Natural killer cell treated with Interleukin-12 subunit alpha and Interleukin-12 subunit beta and Interleukin-15 and Interleukin-18, amount 100 ng/mL, for 72 hours (primary cell): ENCODE measurements at regions not wholly inside any gene's neighbourhood (a gene's known extent, or its start where the extent isn't known, plus 50 kb on each side); places are given as distances from the start of the nearest gene placed in this dataset.
A peak's percentile ranks its signal among the peaks of the same experiment; 100 is the strongest.

Experiments
- ATAC-seq, 2 donors: fragments of 150-1000 bp; cut with Tn5 transposase in 1 of 2; sonication (Bioruptor Pico), chemical (Tn5 transposase) in 1 of 2; 2 replicates each; pipeline ENCODE4 v1.10.0; 2021
- DNase-seq: peaks from one replicate; pipeline ENCODE4 v3.0.0; 2022; ENCODE audit warnings: low spot score
- H3K27ac Mint-ChIP-seq, 2 donors: 1 replicate in 1 of 2; 2 replicates in 1 of 2; pipeline ENCODE4 v1.8.0; 2022; ENCODE audit warnings: mixed read lengths in 2 of 2, mild to moderate bottlenecking in 1 of 2, moderate library complexity in 1 of 2
- H3K27me3 Mint-ChIP-seq, 2 donors: 1 replicate in 1 of 2; 2 replicates in 1 of 2; pipeline ENCODE4 v1.8.0; 2022; ENCODE audit warnings: mixed read lengths in 2 of 2
- H3K36me3 Mint-ChIP-seq: one replicate; pipeline ENCODE4 v1.8.0; 2022; ENCODE audit warnings: mixed read lengths
- H3K4me1 Mint-ChIP-seq, 2 donors: 1 replicate in 1 of 2; 2 replicates in 1 of 2; pipeline ENCODE4 v1.8.0; 2022; ENCODE audit warnings: low read depth in 2 of 2, mixed read lengths in 2 of 2, mild to moderate bottlenecking in 1 of 2
- H3K4me3 Mint-ChIP-seq: one replicate; pipeline ENCODE4 v1.8.0; 2022; ENCODE audit warnings: mixed read lengths
- H3K9me3 Mint-ChIP-seq: 2 replicates; pipeline ENCODE4 v1.8.0; 2022; ENCODE audit warnings: mixed read lengths

DNA sequence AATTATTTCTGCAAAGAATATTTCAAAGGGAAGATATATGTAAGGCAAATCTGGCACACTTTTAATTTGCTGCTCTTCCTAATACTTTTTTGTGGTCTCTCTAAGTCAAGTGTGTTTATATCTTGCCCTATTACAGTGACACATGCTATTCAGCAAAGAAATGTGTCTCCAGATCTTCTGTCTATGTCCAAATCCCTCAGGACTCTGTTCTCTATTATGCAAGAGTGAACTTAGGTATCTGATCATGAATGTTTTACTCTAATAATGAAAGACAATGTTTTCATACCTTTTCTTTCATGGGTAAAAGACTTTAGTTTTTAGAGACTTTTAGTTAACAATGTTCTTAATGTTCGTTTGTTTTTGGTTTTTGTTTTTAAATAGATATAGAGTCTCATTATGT, 255.4 kb upstream of the DAB2 start:
- ATAC-seq (no peak), DNase-seq (no peak)
- no peak overlapping the region for H3K27ac Mint-ChIP-seq
- no peak overlapping the region for H3K4me3 Mint-ChIP-seq
- peaks cover 14 to 34% of the 10 kb centered on the region in 2 donors for H3K27me3 Mint-ChIP-seq
- H3K4me1 Mint-ChIP-seq, result no peaks in the 10 kb centered on the region
- no peaks in the 10 kb centered on the region for H3K9me3 Mint-ChIP-seq
- H3K36me3 Mint-ChIP-seq, result no peaks in the 10 kb centered on the region

DNA sequence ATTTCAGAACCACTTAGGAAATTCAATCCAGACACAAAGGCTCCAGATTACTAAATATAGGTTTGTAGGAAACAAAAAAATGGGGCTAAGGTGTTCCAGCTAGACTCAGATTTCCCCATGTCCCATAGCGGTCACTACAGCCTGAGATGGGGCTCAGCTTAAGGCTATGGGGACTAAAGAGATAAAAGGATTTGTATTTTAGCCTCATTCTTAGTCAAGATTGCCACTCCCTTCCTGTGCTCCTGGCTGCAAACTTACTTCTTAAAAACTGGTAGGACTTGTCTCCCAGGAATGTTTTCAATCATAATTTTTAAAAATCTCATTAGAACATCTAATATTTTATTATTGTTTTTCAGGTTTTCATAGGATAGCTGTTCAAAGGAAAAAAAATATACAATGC, 253.8 kb upstream of the DAB2 start:
- ATAC-seq, result no peak
- no peaks in the 10 kb centered on the region for H3K9me3 Mint-ChIP-seq
- H3K27ac Mint-ChIP-seq, result no peak overlapping the region
- H3K4me1 Mint-ChIP-seq, result no peaks in the 10 kb centered on the region
- H3K4me3 Mint-ChIP-seq, result no peak overlapping the region
- H3K27me3 Mint-ChIP-seq, result peaks cover 16 to 38% of the 10 kb centered on the region in 2 donors
- no peak for DNase-seq
- H3K36me3 Mint-ChIP-seq, result no peaks in the 10 kb centered on the region

DNA sequence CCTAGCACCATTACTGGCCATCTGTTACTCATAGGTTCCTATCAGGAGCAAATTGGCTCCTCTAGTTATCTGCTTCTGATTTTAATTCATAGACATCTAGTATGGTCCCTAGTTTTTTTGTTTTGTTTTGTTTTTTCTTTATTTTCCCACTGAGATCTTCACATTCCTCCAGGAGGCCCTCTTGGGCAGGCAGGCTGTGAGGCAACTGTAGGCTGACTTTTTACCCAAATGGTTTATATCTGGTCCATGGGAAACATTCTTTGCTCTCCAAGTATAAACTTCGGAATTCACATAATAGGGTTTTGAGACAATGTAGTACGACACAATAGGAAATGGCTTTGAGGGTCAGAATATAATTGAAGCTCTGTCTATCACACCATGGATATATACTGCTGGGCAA, 250.9 kb upstream of the DAB2 start:
- peaks cover 13 to 35% of the 10 kb centered on the region in 2 donors for H3K27me3 Mint-ChIP-seq
- H3K9me3 Mint-ChIP-seq, result no peaks in the 10 kb centered on the region
- no peak overlapping the region for H3K4me3 Mint-ChIP-seq

DNA sequence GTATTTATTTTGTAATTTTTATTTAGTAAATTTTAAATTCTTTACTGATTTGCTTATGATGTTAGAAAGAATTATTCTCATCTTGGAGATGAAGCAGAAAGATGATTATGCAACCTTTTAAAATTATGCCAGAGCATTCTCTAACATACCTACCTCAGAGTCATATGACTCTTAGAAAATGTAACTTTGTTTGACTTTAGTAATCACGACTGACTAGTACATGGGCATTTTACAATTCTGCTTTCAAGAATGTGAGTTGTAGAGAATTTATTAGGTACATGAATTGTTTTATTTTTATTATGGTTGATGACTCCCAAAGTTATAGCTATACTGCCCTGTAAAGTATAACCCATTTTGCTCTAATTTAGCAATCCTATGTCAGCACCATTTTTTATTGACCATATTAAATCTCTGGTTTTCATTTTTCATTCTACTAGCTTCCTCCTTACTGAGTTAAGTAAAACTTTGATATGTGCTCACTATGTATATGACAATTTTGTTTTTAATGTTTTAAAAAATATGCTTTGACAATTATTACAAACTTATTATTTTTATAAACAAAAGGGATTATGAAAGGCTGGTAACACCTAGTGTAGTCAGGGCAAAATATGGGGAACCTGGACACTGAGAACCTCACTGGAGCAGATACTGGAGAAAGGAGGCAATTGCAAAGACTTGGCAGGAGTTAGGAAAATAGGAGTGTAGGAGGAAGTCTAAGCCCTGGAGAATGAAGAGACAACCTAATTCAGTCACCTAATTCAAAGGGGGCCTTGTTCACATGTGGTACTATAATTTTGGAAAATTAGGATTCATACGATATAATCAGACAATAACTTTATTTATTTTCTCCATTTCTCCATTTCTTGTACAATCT, 249.7 kb upstream of the DAB2 start:
- H3K27me3 Mint-ChIP-seq, result peaks cover 8 to 27% of the 10 kb centered on the region in 2 donors
- H3K27ac Mint-ChIP-seq, result no peak overlapping the region
- no peak overlapping the region for H3K4me3 Mint-ChIP-seq
- ATAC-seq (no peak), DNase-seq (no peak)
- no peaks in the 10 kb centered on the region for H3K4me1 Mint-ChIP-seq
- no peaks in the 10 kb centered on the region for H3K36me3 Mint-ChIP-seq
- no peaks in the 10 kb centered on the region for H3K9me3 Mint-ChIP-seq

More for the DNA sequence above, 250.9 kb upstream of the DAB2 start:
- Mint-ChIP-seq H3K4me1 (no peaks in the 10 kb centered on the region), H3K36me3 (no peaks in the 10 kb centered on the region), H3K27ac (no peak overlapping the region)
- ATAC-seq (no peak), DNase-seq (no peak)

DNA sequence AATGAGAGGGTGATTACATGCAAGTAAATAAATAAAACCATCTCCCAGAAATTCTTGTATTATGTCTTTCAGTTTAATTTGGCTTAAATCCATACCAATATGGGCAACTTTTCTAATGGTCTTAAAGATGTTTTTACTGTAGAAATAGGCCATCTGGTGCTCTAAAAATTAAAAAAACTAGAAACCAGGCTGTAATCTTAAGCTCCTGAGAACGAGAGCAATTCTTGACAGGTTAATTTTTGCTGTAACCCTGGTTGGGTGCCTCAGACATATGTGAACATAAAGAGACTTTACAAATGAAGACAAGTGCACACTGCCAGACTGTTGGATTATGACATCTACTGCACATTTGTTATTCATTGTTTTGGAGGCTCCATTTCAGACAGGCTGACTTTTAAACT, 246.8 kb upstream of the DAB2 start:
- Mint-ChIP-seq H3K36me3 (no peaks in the 10 kb centered on the region), H3K27me3 (peaks cover 3 to 21% of the 10 kb centered on the region in 2 donors), H3K9me3 (no peaks in the 10 kb centered on the region), H3K4me1 (no peaks in the 10 kb centered on the region), H3K27ac (no peak overlapping the region), H3K4me3 (no peak overlapping the region)
- ATAC-seq (no peak), DNase-seq (no peak)

DNA sequence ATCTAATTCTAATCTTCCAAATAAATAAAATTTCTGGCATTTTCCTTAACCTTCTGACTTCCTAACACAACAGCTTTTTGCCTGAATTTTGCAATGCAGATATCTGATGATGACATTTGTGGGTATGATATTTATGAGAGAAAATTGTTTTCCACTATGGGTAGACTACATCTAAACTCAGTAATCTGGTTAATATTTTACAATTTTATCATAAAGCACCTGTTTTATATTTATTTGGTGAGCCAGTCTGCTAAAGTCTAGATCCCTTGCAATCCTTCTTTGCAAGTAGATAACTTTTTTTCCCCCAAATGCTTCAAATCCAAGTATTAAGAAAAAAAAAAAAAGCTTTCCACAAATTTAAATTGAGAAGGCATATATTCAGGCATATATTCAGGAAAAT, 246.2 kb upstream of the DAB2 start:
- Mint-ChIP-seq H3K9me3 (no peaks in the 10 kb centered on the region), H3K27ac (no peak overlapping the region), H3K4me1 (no peaks in the 10 kb centered on the region), H3K27me3 (peaks cover 3 to 21% of the 10 kb centered on the region in 2 donors), H3K36me3 (no peaks in the 10 kb centered on the region), H3K4me3 (no peak overlapping the region)
- DNase-seq (no peak), ATAC-seq (no peak)

DNA sequence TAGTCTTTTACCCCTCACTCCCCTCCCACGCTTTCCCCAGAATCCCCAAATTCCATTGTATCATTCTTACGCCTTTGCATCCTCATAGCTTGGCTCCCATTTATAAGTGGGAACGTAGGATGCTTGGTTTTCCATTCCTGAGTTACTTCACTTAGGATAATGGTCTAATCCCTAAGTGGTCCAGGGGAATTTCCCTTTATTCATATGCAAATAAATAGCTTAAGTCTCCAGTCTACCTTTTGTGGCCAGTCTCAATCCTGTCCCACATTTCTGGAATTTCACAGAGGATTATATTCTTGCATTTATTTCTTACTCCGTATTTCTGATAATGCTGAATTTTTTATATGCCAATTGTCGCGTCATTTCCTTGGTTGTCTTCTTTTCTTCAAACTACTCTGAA, 245.6 kb upstream of the DAB2 start:
- H3K36me3 Mint-ChIP-seq, result no peaks in the 10 kb centered on the region
- DNase-seq (no peak), ATAC-seq (no peak)
- no peak overlapping the region for H3K4me3 Mint-ChIP-seq
- H3K9me3 Mint-ChIP-seq, result no peaks in the 10 kb centered on the region
- H3K27me3 Mint-ChIP-seq, result peaks cover 3 to 18% of the 10 kb centered on the region in 2 donors
- H3K4me1 Mint-ChIP-seq, result no peaks in the 10 kb centered on the region
- no peak overlapping the region for H3K27ac Mint-ChIP-seq

DNA sequence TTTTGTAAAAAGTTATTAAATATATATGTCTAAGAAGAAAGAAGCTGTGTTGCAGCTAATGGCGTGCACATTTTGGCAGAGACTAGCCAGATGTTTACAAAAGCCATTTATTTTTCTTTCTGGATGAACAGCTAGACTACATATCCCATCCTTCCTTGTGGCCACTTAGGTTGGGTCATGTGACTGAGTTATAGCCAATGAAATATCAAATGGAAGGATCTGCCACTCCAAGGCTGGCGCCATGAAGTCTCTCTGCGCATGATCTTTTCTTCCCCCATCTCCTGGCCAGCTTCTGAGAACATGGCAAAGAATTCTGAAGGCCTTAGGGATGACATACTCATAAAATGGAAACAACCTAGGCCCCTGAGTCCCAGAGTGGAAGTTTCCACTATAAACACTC, 244.2 kb upstream of the DAB2 start:
- ATAC-seq (no peak), DNase-seq (no peak)
- Mint-ChIP-seq H3K9me3 (no peaks in the 10 kb centered on the region), H3K27me3 (peaks cover 0 to 12% of the 10 kb centered on the region in 2 donors), H3K4me3 (no peak overlapping the region), H3K27ac (no peak overlapping the region), H3K4me1 (no peaks in the 10 kb centered on the region), H3K36me3 (no peaks in the 10 kb centered on the region)

DNA sequence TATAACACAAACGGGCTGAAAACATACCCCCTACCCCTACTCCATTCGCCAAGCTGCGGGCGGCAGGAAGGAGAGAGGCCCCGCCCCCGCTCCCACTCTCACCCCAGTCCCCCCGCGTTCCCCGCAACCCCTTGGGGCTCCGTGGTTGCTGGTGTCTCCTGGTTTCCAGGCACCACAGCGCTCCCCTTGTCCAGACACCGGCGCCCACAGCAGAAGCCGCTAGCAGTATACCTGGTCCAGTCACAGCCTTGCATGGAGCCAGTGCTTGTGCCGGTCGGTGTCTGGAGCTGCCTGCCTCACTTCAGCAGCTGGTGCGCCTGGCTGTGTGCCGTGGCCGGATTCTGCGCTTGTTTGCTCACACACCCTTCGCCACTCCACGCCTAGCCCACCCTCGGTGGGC, 240.5 kb upstream of the DAB2 start:
- Mint-ChIP-seq H3K4me1 (no peaks in the 10 kb centered on the region), H3K27ac (no peak overlapping the region), H3K9me3 (no peaks in the 10 kb centered on the region), H3K4me3 (no peak overlapping the region), H3K27me3 (peaks cover 2 to 4% of the 10 kb centered on the region in 2 donors), H3K36me3 (no peaks in the 10 kb centered on the region)
- peak; percentile 11 to 46 for ATAC-seq
- DNase-seq, result no peak

DNA sequence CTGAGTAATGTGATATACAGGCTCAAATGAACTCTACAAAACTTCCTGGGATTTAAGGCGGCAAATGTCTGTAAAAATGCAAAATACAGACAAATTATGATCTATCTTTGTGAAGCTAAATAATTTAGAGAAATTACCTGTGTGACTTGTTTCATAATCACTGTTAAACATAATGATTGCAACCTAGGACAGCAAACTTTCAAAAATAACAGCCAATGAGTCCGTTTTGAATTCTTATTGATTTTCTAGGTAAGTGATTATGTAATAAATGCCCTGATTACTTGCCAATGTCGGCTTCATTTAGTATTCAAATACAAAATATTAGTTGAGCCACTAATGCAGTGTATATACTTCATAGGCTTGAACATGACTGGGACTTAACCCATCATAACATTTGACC, 238.2 kb upstream of the DAB2 start:
- peaks cover 4 to 7% of the 10 kb centered on the region in 2 donors for H3K27me3 Mint-ChIP-seq
- no peaks in the 10 kb centered on the region for H3K9me3 Mint-ChIP-seq
- H3K36me3 Mint-ChIP-seq, result no peaks in the 10 kb centered on the region
- ATAC-seq, result no peak
- no peak for DNase-seq
- H3K27ac Mint-ChIP-seq, result no peak overlapping the region
- no peak overlapping the region for H3K4me3 Mint-ChIP-seq
- H3K4me1 Mint-ChIP-seq, result peaks cover 8 to 9% of the 10 kb centered on the region in 2 donors

DNA sequence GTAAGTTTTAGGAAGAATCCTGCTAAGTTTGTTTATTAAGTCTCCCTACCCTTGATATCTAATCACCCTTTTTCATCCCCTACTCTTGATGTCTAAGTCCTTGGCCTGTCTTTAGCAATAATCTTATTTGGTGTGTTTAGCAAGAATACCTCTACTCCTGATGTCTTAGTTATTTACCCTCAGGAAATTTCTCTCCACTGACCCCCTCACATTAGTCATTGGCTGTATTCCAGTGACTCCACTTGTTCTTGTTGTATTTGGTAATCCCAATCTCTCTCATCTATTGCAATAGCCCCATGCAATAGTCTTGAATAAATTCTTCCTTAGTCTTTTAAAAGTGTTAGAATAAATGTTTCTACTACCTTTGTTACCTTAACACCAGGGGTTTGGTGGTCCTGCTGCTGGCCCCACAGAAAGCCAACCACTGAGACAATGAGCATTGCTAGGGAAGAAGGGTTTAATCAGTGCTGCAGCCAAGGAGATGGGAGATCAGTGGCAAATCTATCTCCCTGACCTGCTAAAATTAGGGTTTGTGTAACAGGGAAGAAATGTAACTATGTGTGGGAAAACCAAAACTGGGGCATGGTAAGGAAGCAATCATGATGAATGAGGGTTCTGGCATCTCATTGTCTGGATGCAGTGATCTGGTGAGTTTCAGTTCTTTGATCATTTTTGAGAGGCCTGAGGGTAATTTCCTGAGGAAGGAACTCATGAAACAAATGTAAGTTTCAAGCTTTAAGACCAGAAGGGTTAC, 236.4 kb upstream of the DAB2 start:
- no peak for ATAC-seq
- no peak overlapping the region for H3K4me3 Mint-ChIP-seq

DNA sequence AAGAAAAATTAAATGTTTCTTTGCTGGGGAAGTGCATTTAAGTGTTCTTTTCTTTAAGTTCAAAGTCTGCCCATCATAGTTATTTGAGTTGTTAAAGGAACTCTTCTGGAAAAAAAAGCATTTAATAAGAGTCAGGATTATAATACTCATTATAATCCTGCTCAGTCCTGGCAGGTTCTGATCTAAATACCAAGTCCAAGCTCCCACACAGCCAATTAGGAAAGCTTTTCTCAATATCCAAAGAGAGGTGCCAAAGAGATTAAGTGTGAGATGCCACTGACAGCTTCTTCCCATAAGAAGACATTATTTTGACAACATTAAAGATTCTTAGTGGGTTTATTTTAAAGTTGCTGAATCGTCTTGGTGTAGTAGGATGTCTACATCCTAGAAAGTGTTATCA, 235.2 kb upstream of the DAB2 start:
- no peaks in the 10 kb centered on the region for H3K9me3 Mint-ChIP-seq
- peaks cover 8 to 16% of the 10 kb centered on the region in 2 donors for H3K4me1 Mint-ChIP-seq
- no peak overlapping the region for H3K27ac Mint-ChIP-seq
- no peak for ATAC-seq
- H3K4me3 Mint-ChIP-seq, result no peak overlapping the region
- H3K36me3 Mint-ChIP-seq, result no peaks in the 10 kb centered on the region
- DNase-seq, result no peak
- H3K27me3 Mint-ChIP-seq, result peaks cover 16 to 28% of the 10 kb centered on the region in 2 donors

More for the DNA sequence above, 236.4 kb upstream of the DAB2 start:
- Mint-ChIP-seq H3K27me3 (peaks cover 13 to 24% of the 10 kb centered on the region in 2 donors), H3K4me1 (peaks cover 8 to 16% of the 10 kb centered on the region in 2 donors), H3K27ac (no peak overlapping the region), H3K9me3 (no peaks in the 10 kb centered on the region), H3K36me3 (no peaks in the 10 kb centered on the region)
- no peak for DNase-seq

DNA sequence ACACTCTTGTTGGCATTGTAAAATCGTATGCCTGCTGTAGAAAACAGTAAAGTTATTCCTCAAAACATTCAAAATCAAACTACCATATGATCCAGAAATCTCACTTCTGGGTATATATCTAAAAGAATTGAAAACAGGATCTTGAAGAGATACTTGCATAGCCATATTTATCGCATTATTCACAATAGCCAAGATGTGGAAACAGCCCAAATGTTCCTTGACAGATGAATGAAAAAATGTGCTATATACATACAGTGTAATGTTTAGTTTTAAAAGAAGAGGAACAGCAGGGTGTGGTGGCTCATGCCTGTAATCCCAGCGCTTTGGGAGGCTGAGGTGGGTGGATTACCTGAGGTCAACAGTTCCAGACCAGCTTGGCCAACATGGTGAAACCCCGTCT, 234.1 kb upstream of the DAB2 start:
- Mint-ChIP-seq H3K27ac (no peak overlapping the region), H3K4me3 (no peak overlapping the region), H3K4me1 (peaks cover 8 to 16% of the 10 kb centered on the region in 2 donors), H3K27me3 (peaks cover 16 to 28% of the 10 kb centered on the region in 2 donors), H3K36me3 (no peaks in the 10 kb centered on the region), H3K9me3 (no peaks in the 10 kb centered on the region)
- ATAC-seq, result no peak
- no peak for DNase-seq

DNA sequence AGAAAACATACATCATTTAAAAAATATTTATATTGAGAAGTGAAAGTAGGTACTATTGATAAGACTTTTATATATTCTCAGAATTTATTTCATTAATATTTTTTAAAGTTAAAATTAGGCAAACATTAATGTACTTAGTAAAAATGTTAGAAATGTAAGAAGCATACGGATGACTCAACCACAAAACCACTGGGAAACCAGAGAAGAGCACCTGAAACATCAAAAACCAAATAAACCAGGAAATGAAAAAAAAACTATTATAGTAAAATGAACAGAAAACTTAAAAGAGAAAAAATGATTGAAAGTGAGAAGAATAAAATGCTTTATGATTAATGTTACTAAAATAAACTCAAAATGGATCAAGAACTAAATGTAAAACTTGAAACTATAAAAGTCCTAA, 233.2 kb upstream of the DAB2 start:
- ATAC-seq (no peak), DNase-seq (no peak)
- Mint-ChIP-seq H3K4me3 (no peak overlapping the region), H3K9me3 (no peaks in the 10 kb centered on the region), H3K36me3 (no peaks in the 10 kb centered on the region), H3K27ac (no peak overlapping the region), H3K27me3 (peaks cover 16 to 28% of the 10 kb centered on the region in 2 donors), H3K4me1 (peaks cover 8 to 16% of the 10 kb centered on the region in 2 donors)
